Osteocyte (in vitro differentiated cells): ENCODE measurements at regions not wholly inside any gene's neighbourhood (a gene's known extent, or its start where the extent isn't known, plus 50 kb on each side); places are given as distances from the start of the nearest gene placed in this dataset.

Experiments used
- DNase-seq: peaks from one replicate; pipeline ENCODE4 v3.0.0; 2021; ENCODE audit warnings: mixed read lengths; ENCODE audit not compliant: unreplicated experiment; ENCODE audit errors: extremely low spot score
- H3K27ac Mint-ChIP-seq: one replicate; pipeline ENCODE4 v1.8.0; 2021; ENCODE audit warnings: mild to moderate bottlenecking, mixed read lengths; ENCODE audit not compliant: unreplicated experiment
- H3K27me3 Mint-ChIP-seq: one replicate; pipeline ENCODE4 v1.8.0; 2021; ENCODE audit warnings: mixed read lengths; ENCODE audit not compliant: unreplicated experiment
- H3K36me3 Mint-ChIP-seq: one replicate; pipeline ENCODE4 v1.8.0; 2021; ENCODE audit warnings: mixed read lengths; ENCODE audit not compliant: unreplicated experiment
- H3K4me1 Mint-ChIP-seq: one replicate; pipeline ENCODE4 v1.8.0; 2021; ENCODE audit warnings: mixed read lengths; ENCODE audit not compliant: unreplicated experiment
- H3K4me3 Mint-ChIP-seq: one replicate; pipeline ENCODE4 v1.8.0; 2021; ENCODE audit warnings: mild to moderate bottlenecking, moderate library complexity, mixed read lengths; ENCODE audit not compliant: unreplicated experiment
- H3K9me3 Mint-ChIP-seq: one replicate; pipeline ENCODE4 v1.8.0; 2021; ENCODE audit warnings: mixed read lengths; ENCODE audit not compliant: unreplicated experiment
- TF ChIP-seq, protein P1 (sequence below): fragments of 200-600 bp; sonication (generic); IDR thresholded peaks from 2 replicates; pipeline ENCODE4 v1.5.0; 2021; ENCODE audit warnings: antibody characterized with exemption, mild to moderate bottlenecking, moderate library complexity

DNA sequence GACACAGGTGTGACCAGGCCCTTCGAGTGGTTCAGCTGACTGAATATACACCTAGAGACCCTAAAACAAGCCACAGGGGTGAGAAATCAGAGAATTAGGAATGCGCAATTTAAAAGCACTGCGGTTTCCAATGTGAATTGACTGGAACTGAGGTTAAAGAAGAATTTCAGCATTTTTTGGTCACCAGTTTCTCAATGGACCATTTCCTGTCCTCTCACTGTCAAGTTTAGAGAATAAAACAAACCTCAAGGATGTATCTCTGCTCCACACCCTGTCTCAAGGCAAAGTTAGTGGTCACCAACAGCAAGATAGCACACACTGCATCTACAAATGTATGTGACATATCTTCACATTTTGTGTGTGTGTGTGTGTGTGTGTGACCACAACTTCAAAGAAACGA is 143.8 kb upstream of the MAP3K1 start:
- H3K36me3 Mint-ChIP-seq, result no peaks in the 10 kb centered on the region
- peaks cover 30% of the 10 kb centered on the region for H3K4me1 Mint-ChIP-seq
- H3K9me3 Mint-ChIP-seq, result peaks cover 6% of the 10 kb centered on the region
- no peak overlapping the region for H3K4me3 Mint-ChIP-seq
- H3K27me3 Mint-ChIP-seq, result no peaks in the 10 kb centered on the region
- no peak for DNase-seq
- H3K27ac Mint-ChIP-seq, result no peak overlapping the region
- TF ChIP-seq, protein P1, sequence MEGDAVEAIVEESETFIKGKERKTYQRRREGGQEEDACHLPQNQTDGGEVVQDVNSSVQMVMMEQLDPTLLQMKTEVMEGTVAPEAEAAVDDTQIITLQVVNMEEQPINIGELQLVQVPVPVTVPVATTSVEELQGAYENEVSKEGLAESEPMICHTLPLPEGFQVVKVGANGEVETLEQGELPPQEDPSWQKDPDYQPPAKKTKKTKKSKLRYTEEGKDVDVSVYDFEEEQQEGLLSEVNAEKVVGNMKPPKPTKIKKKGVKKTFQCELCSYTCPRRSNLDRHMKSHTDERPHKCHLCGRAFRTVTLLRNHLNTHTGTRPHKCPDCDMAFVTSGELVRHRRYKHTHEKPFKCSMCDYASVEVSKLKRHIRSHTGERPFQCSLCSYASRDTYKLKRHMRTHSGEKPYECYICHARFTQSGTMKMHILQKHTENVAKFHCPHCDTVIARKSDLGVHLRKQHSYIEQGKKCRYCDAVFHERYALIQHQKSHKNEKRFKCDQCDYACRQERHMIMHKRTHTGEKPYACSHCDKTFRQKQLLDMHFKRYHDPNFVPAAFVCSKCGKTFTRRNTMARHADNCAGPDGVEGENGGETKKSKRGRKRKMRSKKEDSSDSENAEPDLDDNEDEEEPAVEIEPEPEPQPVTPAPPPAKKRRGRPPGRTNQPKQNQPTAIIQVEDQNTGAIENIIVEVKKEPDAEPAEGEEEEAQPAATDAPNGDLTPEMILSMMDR, result no peak

DNA sequence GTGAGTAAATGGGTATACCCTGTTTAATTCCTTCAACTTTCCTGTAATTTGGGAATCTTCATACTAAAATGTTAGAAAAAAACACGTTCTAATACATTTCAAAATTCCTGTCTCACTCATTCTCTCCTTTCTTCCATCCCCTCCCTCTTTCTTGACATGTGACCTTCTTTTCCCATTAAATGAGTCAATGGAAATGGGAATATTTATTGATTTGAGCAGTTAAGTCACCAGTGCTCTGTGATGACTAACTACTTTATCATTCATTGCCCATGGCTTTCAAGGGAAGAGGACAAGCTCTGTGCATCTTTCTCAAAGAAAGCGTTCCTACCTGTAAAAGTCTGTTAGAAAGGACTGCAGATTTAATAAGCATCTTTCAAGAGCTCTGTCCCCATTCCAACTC is 144.4 kb upstream of the MAP3K1 start:
- Mint-ChIP-seq H3K4me1 (peaks cover 24% of the 10 kb centered on the region), H3K9me3 (peaks cover 6% of the 10 kb centered on the region), H3K36me3 (no peaks in the 10 kb centered on the region), H3K4me3 (no peak overlapping the region), H3K27ac (no peak overlapping the region), H3K27me3 (no peaks in the 10 kb centered on the region)
- TF ChIP-seq, protein P1, result no peak
- DNase-seq, result no peak

DNA sequence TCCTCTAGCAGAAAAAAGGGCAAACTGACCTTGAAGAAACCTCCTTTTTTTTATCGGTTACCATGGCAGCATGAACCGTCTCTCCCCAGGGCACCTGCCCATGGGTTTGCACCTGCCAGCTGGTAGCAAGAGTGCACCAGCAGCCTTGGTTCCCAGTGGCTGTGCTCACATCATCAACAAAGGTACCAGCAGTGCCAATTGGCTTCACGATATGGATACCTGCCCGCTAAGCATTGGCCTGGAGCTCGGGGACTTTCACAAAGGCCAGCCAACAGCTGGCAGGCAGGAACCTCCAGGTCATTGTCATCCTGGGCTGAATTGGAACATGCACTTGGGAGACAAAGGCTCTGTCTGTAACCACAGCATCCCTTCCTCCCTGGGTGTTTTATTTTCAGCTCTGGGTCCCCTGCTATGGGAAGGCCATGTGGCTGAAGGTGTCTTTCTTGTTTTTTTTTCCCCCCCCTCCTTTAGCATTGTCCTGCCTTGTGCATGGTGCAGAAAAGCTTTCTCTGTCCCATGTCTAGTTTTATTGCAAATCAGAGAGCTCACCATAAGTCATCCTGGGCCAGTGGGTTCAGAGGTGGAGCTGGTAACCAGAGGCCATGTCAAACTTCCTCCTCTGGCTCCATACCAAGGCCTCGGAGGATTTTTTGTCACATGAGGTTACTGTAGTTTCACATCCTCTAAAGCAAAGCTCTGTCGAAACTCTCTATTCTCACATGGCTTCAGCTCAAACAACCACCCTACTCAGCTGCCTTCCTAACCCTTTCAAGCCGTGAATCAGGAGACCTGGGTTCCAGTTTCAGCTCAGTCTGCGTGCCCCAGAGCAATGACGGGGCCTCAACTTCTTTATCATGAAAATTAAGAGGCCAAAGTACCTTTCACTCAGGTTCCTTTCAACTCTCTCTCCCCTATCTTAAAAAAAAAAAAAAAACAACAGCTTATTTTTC is 145.5 kb upstream of the MAP3K1 start:
- H3K4me3 Mint-ChIP-seq, result no peak overlapping the region
- peaks cover 21% of the 10 kb centered on the region for H3K4me1 Mint-ChIP-seq
- no peak overlapping the region for H3K27ac Mint-ChIP-seq
- no peaks in the 10 kb centered on the region for H3K27me3 Mint-ChIP-seq
- H3K36me3 Mint-ChIP-seq, result no peaks in the 10 kb centered on the region
- TF ChIP-seq, protein P1, result no peak
- DNase-seq, result no peak
- peaks cover 6% of the 10 kb centered on the region for H3K9me3 Mint-ChIP-seq

DNA sequence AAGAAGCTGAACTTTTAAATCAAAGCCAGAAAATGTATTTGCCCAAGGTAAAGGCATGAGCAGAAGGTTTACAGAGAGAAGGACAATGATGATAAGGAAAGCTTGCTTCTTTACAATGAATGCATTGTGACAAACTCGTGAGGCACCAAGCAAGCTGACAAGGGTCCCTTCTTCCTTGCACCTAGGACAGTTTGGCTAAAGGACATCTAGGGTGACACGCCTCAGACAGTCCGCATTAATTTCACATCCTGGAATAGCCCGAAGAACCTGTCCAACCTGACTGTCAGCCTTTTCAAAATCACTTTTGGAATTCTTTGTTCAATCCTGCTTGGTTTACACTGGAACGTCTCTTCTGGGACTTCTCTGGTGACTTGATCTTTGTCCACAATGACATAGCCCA is 146.4 kb upstream of the MAP3K1 start:
- no peak overlapping the region for H3K4me3 Mint-ChIP-seq
- no peaks in the 10 kb centered on the region for H3K27me3 Mint-ChIP-seq
- H3K27ac Mint-ChIP-seq, result no peak overlapping the region

DNA sequence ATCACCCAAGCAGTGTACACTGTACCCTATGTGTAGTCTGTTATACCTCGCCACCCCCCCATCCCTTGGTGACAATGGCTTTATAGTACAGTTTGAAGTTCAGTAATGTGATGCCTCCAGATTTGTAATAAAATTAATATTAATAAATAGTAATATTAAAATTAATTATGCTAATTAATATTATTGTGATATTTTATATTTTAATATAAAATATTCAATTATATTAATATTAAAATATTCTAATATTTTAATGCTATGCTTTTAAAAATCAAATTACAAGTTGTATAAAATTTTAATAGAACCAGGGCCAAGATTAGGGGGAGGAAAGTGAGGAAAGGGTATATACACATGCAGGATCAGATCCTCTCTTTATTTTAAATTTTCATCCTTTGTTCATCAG is 147.7 kb upstream of the MAP3K1 start:
- H3K36me3 Mint-ChIP-seq, result no peaks in the 10 kb centered on the region
- TF ChIP-seq, protein P1, result no peak
- H3K27ac Mint-ChIP-seq, result no peak overlapping the region
- H3K4me3 Mint-ChIP-seq, result no peak overlapping the region
- H3K4me1 Mint-ChIP-seq, result peaks cover 19% of the 10 kb centered on the region
- peaks cover 6% of the 10 kb centered on the region for H3K9me3 Mint-ChIP-seq
- no peak for DNase-seq
- no peaks in the 10 kb centered on the region for H3K27me3 Mint-ChIP-seq

More for the DNA sequence above, 146.4 kb upstream of the MAP3K1 start:
- Mint-ChIP-seq H3K36me3 (no peaks in the 10 kb centered on the region), H3K9me3 (peaks cover 6% of the 10 kb centered on the region), H3K4me1 (peaks cover 19% of the 10 kb centered on the region)
- TF ChIP-seq, protein P1, result no peak
- no peak for DNase-seq
